ENCODE measurements at regions not wholly inside any gene's neighbourhood (a gene's known extent, or its start where the extent isn't known, plus 50 kb on each side); places are given as distances from the start of the nearest gene placed in this dataset.

- WGBS, 2 donors, result 80 to 82% methylated on average over 3 of the region's 3 CpGs
Observed at GRCh38 chr1:95572962-95573361, 339.0 kb downstream of the RWDD3 start.

DNA sequence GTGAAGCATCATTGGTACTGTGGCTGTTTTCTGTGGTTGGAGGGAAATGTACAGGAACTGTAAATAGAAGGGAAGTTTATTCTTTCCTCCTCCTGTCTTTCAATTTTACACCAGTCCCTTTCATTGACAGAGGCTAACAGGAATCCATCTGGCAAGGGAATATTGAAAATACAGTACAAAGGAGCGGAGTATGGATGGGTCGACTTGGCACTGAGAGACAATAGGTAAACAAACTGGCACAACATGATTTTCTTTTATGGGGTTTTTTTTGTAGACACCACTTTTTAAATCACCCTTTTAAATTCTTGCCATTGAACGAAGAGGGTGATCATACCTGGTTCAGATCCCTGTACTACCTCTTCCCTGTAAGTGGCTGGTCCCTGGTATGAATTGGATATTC lies 341.3 kb downstream of the RWDD3 start:
- Histone ChIP-seq H3K4me1 (no peaks in the 10 kb centered on the region), H3K9me3 (no peaks in the 10 kb centered on the region), H3K4me3 (no peak overlapping the region), H3K27ac (no peak overlapping the region), H3K36me3 (no peaks in the 10 kb centered on the region), H3K27me3 (no peaks in the 10 kb centered on the region)
- TF ChIP-seq, protein P1, sequence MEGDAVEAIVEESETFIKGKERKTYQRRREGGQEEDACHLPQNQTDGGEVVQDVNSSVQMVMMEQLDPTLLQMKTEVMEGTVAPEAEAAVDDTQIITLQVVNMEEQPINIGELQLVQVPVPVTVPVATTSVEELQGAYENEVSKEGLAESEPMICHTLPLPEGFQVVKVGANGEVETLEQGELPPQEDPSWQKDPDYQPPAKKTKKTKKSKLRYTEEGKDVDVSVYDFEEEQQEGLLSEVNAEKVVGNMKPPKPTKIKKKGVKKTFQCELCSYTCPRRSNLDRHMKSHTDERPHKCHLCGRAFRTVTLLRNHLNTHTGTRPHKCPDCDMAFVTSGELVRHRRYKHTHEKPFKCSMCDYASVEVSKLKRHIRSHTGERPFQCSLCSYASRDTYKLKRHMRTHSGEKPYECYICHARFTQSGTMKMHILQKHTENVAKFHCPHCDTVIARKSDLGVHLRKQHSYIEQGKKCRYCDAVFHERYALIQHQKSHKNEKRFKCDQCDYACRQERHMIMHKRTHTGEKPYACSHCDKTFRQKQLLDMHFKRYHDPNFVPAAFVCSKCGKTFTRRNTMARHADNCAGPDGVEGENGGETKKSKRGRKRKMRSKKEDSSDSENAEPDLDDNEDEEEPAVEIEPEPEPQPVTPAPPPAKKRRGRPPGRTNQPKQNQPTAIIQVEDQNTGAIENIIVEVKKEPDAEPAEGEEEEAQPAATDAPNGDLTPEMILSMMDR (IDR thresholded peaks at IDR 0.05), result no peak
- TF ChIP-seq EP300 (IDR thresholded peaks at IDR 0.05), result no peak
- TF ChIP-seq POLR2AphosphoS5 (IDR thresholded peaks at IDR 0.05), result no peak
- no peak for TF ChIP-seq POLR2A (IDR thresholded peaks at IDR 0.05)
- WGBS, 2 donors, result 77 to 89% methylated on average over 3 of the region's 3 CpGs
- DNase-seq (no peak), ATAC-seq (ENCODE audit: low FRiP score in 2 of 2) (no peak)

More at GRCh38 chr1:95572962-95573361, 339.0 kb downstream of the RWDD3 start:
- no peaks in the 10 kb centered on the region for H3K9me3 ChIP-seq
- DNase-seq, result no peak
- no peak overlapping the region for H3K4me3 ChIP-seq
- no peaks in the 10 kb centered on the region for H3K27me3 ChIP-seq
- ATAC-seq (ENCODE audit: low FRiP score in 2 of 2), result no peak
- no peak overlapping the region for H3K27ac ChIP-seq
- no peaks in the 10 kb centered on the region for H3K4me1 ChIP-seq
- H3K36me3 ChIP-seq, result no peaks in the 10 kb centered on the region
- no peak for TF ChIP-seq POLR2A (IDR thresholded peaks at IDR 0.05)
- TF ChIP-seq, protein P1 (IDR thresholded peaks at IDR 0.05), result no peak
- no peak for TF ChIP-seq EP300 (IDR thresholded peaks at IDR 0.05)
- no peak for TF ChIP-seq POLR2AphosphoS5 (IDR thresholded peaks at IDR 0.05)

DNA sequence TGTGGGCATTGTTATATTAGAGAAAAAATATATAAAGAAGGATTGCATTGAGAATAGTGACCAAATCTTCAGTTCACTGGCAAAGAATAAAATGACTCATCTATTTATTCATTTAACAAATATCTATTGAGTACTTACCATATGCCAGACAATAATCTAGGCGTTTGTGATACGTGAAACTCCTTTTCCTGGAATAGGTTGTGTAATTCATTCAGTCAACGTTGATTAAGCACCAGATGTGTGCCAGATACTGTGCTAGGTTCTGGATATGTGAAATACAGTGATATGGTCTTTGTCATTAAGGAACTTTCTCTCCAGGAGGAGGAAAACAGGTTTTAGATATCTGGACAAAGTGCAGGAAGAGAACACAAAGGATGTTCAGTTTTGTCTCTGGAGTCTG lies 344.5 kb downstream of the RWDD3 start:
- Histone ChIP-seq H3K9me3 (no peaks in the 10 kb centered on the region), H3K4me3 (no peak overlapping the region), H3K27ac (no peak overlapping the region), H3K36me3 (no peaks in the 10 kb centered on the region), H3K27me3 (no peaks in the 10 kb centered on the region), H3K4me1 (no peaks in the 10 kb centered on the region)
- 59 to 68% methylated on average over 3 of the region's 3 CpGs for WGBS, 2 donors
- DNase-seq, result no peak
- TF ChIP-seq POLR2AphosphoS5 (IDR thresholded peaks at IDR 0.05), result no peak
- TF ChIP-seq, protein P1 (IDR thresholded peaks at IDR 0.05), result no peak
- no peak for TF ChIP-seq POLR2A (IDR thresholded peaks at IDR 0.05)
- no peak for ATAC-seq (ENCODE audit: low FRiP score in 2 of 2)

DNA sequence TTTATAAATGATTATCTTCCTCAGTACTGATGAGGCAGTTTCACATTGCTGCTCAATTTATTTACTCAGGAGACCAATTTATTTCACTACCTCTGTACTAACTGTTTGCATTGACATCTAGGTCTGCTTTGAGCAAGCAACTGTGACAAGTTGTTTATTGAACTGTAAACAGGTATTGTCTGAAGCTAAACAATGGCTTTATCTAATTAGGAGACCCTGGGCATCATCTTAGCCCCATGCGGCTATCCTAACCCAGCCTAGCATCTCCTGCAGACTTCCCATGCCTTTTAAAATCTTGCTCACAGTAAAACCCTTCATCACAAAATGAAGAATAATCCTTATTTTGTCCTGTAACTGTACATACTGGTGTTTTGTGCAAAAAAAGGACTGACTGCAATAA lies 348.2 kb downstream of the RWDD3 start:
- TF ChIP-seq, protein P1 (IDR thresholded peaks at IDR 0.05), result no peak
- TF ChIP-seq POLR2AphosphoS5 (IDR thresholded peaks at IDR 0.05) (no peak), EP300 (IDR thresholded peaks at IDR 0.05) (no peak), POLR2A (IDR thresholded peaks at IDR 0.05) (no peak)
- Histone ChIP-seq H3K27ac (no peak overlapping the region), H3K9me3 (no peaks in the 10 kb centered on the region), H3K36me3 (no peaks in the 10 kb centered on the region), H3K4me3 (no peak overlapping the region), H3K27me3 (no peaks in the 10 kb centered on the region), H3K4me1 (no peaks in the 10 kb centered on the region)
- DNase-seq (no peak), ATAC-seq (ENCODE audit: low FRiP score in 2 of 2) (no peak)
- WGBS, 2 donors, result 78 to 80% methylated on average over 1 of the region's 1 CpG

DNA sequence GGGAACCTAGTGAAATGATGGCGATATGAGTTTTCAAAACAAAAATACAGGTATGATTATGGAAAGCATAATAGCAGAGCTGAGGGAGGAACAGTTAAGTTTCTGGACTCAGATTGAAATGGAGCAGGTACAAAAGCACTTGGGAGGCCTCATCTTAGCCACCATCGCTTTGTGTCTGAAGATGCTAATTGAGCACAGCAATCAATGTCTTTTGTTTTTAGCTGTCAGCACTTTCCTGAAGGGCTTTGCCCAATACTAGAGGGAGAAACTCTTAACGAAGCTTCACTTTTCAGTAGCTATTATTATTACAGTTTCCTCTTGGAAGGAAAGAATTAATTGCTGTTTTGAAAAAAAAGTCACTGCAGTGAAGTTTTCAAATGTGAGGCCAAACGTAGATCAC lies 348.7 kb downstream of the RWDD3 start:
- 74 to 85% methylated on average over 4 of the region's 4 CpGs for WGBS, 2 donors
- Histone ChIP-seq H3K36me3 (no peaks in the 10 kb centered on the region), H3K9me3 (no peaks in the 10 kb centered on the region), H3K27me3 (no peaks in the 10 kb centered on the region), H3K4me1 (no peaks in the 10 kb centered on the region), H3K4me3 (no peak overlapping the region), H3K27ac (no peak overlapping the region)
- no peak for ATAC-seq (ENCODE audit: low FRiP score in 2 of 2)
- TF ChIP-seq EP300 (IDR thresholded peaks at IDR 0.05), result no peak
- TF ChIP-seq POLR2AphosphoS5 (IDR thresholded peaks at IDR 0.05), result no peak
- TF ChIP-seq, protein P1 (IDR thresholded peaks at IDR 0.05), result no peak
- no peak for TF ChIP-seq POLR2A (IDR thresholded peaks at IDR 0.05)
- no peak for DNase-seq

Measured in upper lobe of left lung (tissue), 6 donors.